Activated naive CD4-positive, alpha-beta T cell treated with anti-CD3 and anti-CD28 coated beads, Interleukin-2, amount 50 U/mL, for 72 hours (primary cell): ENCODE measurements at regions not wholly inside any gene's neighbourhood (a gene's known extent, or its start where the extent isn't known, plus 50 kb on each side); places are given as distances from the start of the nearest gene placed in this dataset.
"Not testable (repeated sequence)": the region's sequence is repeated elsewhere in the genome, so short reads cannot be mapped to it uniquely, and the experiment has no call there.

ENCODE experiments used
- ATAC-seq, 2 donors: fragments of 150-1000 bp; cut with Tn5 transposase; 2 replicates each; pipeline ENCODE4 v1.10.0; 2021; ENCODE audit warnings: mild to moderate bottlenecking in 2 of 2, moderate library complexity in 2 of 2
- DNase-seq, 2 donors: peaks; one replicate each; pipeline ENCODE4 v3.0.0; 2021 to 2022; ENCODE audit warnings: low spot score in 2 of 2
- H3K27ac Mint-ChIP-seq, 2 donors: one replicate each; pipeline ENCODE4 v1.8.0; 2022; ENCODE audit warnings: mild to moderate bottlenecking in 2 of 2, mixed read lengths in 2 of 2
- H3K36me3 Mint-ChIP-seq, 2 donors: one replicate each; pipeline ENCODE4 v1.8.0; 2022; ENCODE audit warnings: mixed read lengths in 2 of 2
- H3K9me3 Mint-ChIP-seq, 2 donors: one replicate each; pipeline ENCODE4 v1.8.0; 2022; ENCODE audit warnings: mixed read lengths in 2 of 2

- not testable (repeated sequence) for H3K36me3 Mint-ChIP-seq, DNase-seq, H3K9me3 Mint-ChIP-seq, H3K27ac Mint-ChIP-seq
- ATAC-seq = peak; percentile 27 to 39
These were observed 1235.8 kb downstream of the TMEM121 start for GRCh38 chr14:106761886-106762816.

DNA sequence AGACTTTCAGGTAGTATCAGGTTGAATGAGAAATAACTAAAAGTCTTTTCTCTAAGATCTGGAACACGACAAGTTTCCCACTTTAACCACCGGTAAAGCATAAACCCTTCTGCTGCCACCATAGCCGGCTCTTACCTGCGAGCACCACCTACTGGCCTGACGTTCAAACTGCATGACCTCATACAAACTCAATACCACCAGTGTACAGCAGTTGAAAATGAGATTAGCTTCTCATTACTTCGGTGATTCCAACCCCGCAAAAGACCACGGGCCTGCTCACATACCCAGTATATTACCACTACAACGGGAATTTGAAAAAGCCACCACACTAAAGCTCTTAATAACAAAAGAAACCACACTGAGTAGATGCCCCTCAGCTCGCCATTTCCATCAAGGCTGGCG is 1238.6 kb downstream of the TMEM121 start:
- not testable (repeated sequence) for H3K27ac Mint-ChIP-seq, H3K36me3 Mint-ChIP-seq, H3K9me3 Mint-ChIP-seq, DNase-seq
- peak; percentile 83 to 89 for ATAC-seq

GRCh38 chr14:106766145-106766544 is 1239.8 kb downstream of the TMEM121 start:
- Mint-ChIP-seq H3K9me3 (no peaks in the 10 kb centered on the region), H3K36me3 (no peaks in the 10 kb centered on the region), H3K27ac (no peak overlapping the region)
- ATAC-seq (no peak), DNase-seq (no peak)

DNA sequence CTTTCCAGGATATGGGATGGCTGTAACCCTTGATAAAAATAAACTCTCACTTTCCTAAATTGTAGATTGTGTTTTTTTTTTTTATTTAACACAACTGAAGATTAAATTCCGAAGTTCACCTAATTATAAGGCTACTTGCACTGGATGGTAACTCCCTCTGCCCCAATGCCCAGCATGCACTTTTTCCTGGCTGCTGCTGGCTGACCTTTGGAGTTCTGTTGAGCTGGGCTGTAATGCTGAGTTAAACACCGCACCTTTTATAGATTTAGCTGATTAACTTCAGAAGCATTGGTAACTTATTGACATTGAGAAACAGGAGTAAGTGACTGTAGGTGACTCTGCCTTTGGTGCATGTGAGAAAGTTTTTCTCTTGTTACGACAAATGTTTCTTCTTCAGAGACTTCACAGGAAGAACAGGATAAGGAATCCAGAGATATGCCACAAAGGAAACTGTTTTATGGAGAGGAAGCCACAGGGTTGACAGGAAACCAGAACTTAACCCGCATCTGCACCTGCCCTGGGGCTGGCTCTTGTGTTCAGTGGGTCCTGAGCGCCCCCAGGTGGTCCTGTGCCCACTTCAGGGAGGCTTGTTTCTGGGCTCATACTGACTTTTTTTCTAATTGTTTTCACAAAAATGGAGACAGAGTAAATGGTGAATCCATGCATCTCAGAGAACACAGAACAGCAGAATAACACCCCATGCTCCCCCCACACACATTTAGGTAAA is 1240.3 kb downstream of the TMEM121 start:
- not testable (repeated sequence) for ATAC-seq, H3K36me3 Mint-ChIP-seq, H3K9me3 Mint-ChIP-seq
- peak in 1 of 2 donors; percentile 38 for DNase-seq
- H3K27ac Mint-ChIP-seq = peak overlapping the region in 1 of 2 donors; percentile 44

DNA sequence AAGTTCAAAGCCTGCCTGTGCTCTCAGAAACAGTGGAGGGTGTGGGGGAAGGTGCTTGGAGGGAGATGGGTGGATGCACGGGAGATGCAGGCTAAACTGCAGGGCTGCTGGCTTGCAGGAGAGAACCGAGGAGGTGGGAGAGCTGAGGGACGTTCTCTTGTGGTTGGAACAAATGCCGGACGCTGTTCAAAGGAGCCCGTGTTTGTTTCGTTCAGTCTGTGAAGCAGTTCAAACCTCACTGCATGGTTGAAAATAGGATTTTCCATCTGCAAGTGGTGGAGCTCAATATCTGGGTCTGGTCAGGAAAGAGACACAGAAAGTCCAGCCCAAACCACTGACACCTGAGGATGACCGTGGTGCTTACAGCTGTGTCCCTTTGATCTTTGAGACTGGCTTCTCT is 1241.8 kb downstream of the TMEM121 start:
- H3K9me3 Mint-ChIP-seq, H3K36me3 Mint-ChIP-seq, DNase-seq, H3K27ac Mint-ChIP-seq: not testable (repeated sequence)
- peak; percentile 60 to 76 for ATAC-seq

GRCh38 chr14:106768972-106769700 is 1242.8 kb downstream of the TMEM121 start:
- not testable (repeated sequence) for ATAC-seq, H3K27ac Mint-ChIP-seq, H3K9me3 Mint-ChIP-seq, DNase-seq, H3K36me3 Mint-ChIP-seq

GRCh38 chr14:106770158-106770672 is 1243.8 kb downstream of the TMEM121 start:
- not testable (repeated sequence) for DNase-seq, H3K27ac Mint-ChIP-seq, H3K9me3 Mint-ChIP-seq, H3K36me3 Mint-ChIP-seq
- peak; percentile 79 to 86 for ATAC-seq

GRCh38 chr14:106774889-106775480 is 1248.6 kb downstream of the TMEM121 start:
- H3K9me3 Mint-ChIP-seq, H3K27ac Mint-ChIP-seq, H3K36me3 Mint-ChIP-seq: not testable (repeated sequence)
- peak in 1 of 2 donors; percentile 39 for ATAC-seq
- DNase-seq = peak in 1 of 2 donors; percentile 78

DNA sequence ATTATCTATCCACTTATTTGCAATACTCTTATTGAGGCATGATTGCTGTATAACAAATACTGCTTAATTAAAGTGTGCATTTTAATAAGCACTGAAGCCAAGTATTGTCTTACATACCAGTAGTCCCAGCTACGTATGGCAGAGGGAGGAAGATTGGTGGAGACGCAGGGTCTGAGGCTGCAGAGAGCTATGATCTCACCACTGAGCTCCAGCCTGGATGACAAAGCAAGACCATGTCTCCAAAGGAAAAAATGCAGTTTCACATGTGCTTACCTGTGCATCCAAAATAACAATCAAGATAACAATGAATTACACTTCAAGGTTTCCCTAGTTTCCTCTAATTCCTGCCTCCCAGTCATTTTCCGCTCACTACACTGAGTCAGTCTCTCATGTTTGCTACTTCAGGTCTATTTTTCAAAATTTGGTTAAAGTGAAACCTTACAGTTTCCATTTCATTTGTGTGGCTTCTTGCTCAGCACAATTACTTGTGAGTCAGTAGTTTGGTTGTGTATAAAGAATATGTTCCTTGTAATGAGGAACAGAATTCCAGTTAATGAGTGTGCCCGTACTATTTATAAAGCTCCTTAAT is 1250.1 kb downstream of the TMEM121 start:
- Mint-ChIP-seq H3K9me3 (peaks cover 3 to 4% of the 10 kb centered on the region in 2 donors), H3K36me3 (peaks cover 8 to 9% of the 10 kb centered on the region in 2 donors), H3K27ac (no peak overlapping the region)
- ATAC-seq (peak; percentile 78 to 94), DNase-seq (no peak)

GRCh38 chr14:106778986-106779385 is 1252.6 kb downstream of the TMEM121 start:
- DNase-seq (no peak), ATAC-seq (no peak)
- Mint-ChIP-seq H3K36me3 (peaks cover 8 to 9% of the 10 kb centered on the region in 2 donors), H3K27ac (no peak overlapping the region), H3K9me3 (peaks cover 3 to 4% of the 10 kb centered on the region in 2 donors)

DNA sequence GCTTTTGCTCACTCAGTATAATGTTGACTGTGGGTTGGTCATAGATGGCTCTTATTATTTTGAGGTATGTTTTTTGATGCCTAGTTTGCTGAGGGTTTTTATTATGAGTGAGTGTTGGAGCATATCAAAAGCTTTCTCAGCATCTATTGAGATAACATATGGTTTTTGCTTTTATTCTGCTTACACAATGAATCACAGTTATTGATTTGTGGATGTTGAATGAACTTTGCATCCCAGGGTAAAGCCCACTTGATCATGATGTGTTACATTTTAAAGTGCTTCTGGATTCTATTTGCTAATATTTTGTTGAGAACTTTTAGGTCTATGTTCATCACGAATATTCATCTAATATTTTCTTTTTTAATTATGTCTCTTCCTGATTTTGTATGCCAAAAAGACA is 1260.3 kb downstream of the TMEM121 start:
- no peak for DNase-seq
- Mint-ChIP-seq H3K27ac (no peak overlapping the region), H3K9me3 (no peaks in the 10 kb centered on the region), H3K36me3 (no peaks in the 10 kb centered on the region)
- no peak for ATAC-seq

DNA sequence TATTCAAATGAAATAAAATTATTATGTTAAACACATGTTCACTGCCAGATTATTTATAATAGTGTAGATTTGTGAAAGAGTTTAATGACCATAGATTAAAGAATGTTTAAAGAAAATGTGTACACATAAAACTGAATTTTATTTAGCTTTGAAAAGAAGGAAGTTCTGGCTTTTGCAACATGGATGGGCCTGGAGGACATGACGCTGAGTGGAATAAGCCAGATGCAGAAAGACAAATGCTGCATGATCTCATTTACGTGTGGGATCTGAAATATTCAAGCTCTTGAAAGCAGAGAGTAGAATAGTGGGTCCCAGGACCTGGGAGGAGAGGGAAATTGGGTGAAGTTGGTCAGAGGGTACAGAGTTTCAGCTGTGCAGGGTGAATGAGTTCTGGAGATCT is 1261.2 kb downstream of the TMEM121 start:
- no peak for DNase-seq
- H3K36me3 Mint-ChIP-seq = no peaks in the 10 kb centered on the region
- no peak overlapping the region for H3K27ac Mint-ChIP-seq
- H3K9me3 Mint-ChIP-seq = no peaks in the 10 kb centered on the region
- ATAC-seq = no peak

DNA sequence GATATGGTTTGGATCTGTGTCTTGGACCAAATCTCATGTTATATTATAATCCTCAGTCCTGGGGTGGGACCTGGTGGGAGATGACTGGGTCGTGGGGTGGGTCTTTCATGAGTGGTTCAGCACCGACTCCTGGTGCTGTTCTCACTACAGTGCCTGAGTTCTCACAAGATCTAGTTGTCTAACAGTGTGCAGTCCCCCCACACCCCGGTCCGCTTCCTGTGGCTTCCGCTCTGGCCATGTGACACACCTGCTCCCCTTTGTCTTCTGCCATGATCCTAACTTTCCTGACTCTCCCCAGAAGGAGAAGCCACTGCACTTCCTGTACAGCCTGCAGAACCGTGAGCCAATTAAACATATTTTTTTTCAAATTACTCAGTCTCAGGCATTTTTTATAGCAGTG is 1262.2 kb downstream of the TMEM121 start:
- no peak for ATAC-seq
- Mint-ChIP-seq H3K36me3 (no peaks in the 10 kb centered on the region), H3K27ac (no peak overlapping the region), H3K9me3 (no peaks in the 10 kb centered on the region)
- no peak for DNase-seq

GRCh38 chr14:106789318-106789717 is 1262.9 kb downstream of the TMEM121 start:
- no peak overlapping the region for H3K27ac Mint-ChIP-seq
- no peaks in the 10 kb centered on the region for H3K36me3 Mint-ChIP-seq
- ATAC-seq (no peak), DNase-seq (no peak)
- no peaks in the 10 kb centered on the region for H3K9me3 Mint-ChIP-seq

GRCh38 chr14:106790189-106791036 is 1264.0 kb downstream of the TMEM121 start:
- DNase-seq (peak; percentile 77 to 94), ATAC-seq (peak; percentile 77)
- Mint-ChIP-seq H3K27ac (no peak overlapping the region), H3K36me3 (no peaks in the 10 kb centered on the region), H3K9me3 (no peaks in the 10 kb centered on the region)
